Hepatocyte (in vitro differentiated cells): ENCODE measurements at regions not wholly inside any gene's neighbourhood (a gene's known extent, or its start where the extent isn't known, plus 50 kb on each side); places are given as distances from the start of the nearest gene placed in this dataset.

Source experiments
- DNase-seq: peaks from one replicate; pipeline ENCODE4 v3.0.0-alpha.2; 2016; ENCODE audit warnings: low spot score
- H2AFZ ChIP-seq: fragments of 200-600 bp; sonication (generic); 2 replicates; pipeline ENCODE4 v1.6.0; 2016; ENCODE audit warnings: antibody characterized with exemption, mild to moderate bottlenecking
- H3K27ac ChIP-seq: fragments of 200-600 bp; sonication (generic); 2 replicates; pipeline ENCODE4 v1.5.1; 2016; ENCODE audit warnings: mild to moderate bottlenecking
- H3K27me3 ChIP-seq: fragments of 200-600 bp; sonication (generic); 2 replicates; pipeline ENCODE4 v1.6.1; 2016
- H3K36me3 ChIP-seq: fragments of 200-600 bp; sonication (generic); replicated peaks from 2 replicates; pipeline ENCODE4 v1.5.1; 2016; ENCODE audit warnings: low read depth; ENCODE audit not compliant: insufficient read depth
- H3K4me1 ChIP-seq: fragments of 200-600 bp; sonication (generic); 2 replicates; pipeline ENCODE4 v1.5.1; 2016; ENCODE audit warnings: mild to moderate bottlenecking, moderate library complexity; ENCODE audit not compliant: insufficient read depth
- H3K4me2 ChIP-seq: fragments of 200-600 bp; sonication (generic); 2 replicates; pipeline ENCODE4 v1.6.0; 2016
- H3K4me3 ChIP-seq: fragments of 200-600 bp; sonication (generic); 2 replicates; pipeline ENCODE4 v1.5.1; 2016; ENCODE audit warnings: mild to moderate bottlenecking
- H3K79me2 ChIP-seq: fragments of 200-600 bp; sonication (generic); 2 replicates; pipeline ENCODE4 v1.6.0; 2017; ENCODE audit warnings: mild to moderate bottlenecking
- H3K9me2 ChIP-seq: fragments of 200-600 bp; sonication (generic); replicated peaks from 2 replicates; pipeline ENCODE4 v1.6.0; 2017; ENCODE audit warnings: mild to moderate bottlenecking; ENCODE audit not compliant: insufficient read depth
- H3K9me3 ChIP-seq: fragments of 200-600 bp; sonication (generic); 2 replicates; pipeline ENCODE4 v1.5.1; 2016; ENCODE audit warnings: low read depth, mild to moderate bottlenecking
- H4K20me1 ChIP-seq: fragments of 200-600 bp; sonication (generic); 2 replicates; pipeline ENCODE4 v1.6.0; 2016; ENCODE audit warnings: mild to moderate bottlenecking; ENCODE audit not compliant: insufficient read depth, poor library complexity, severe bottlenecking
- CTCF ChIP-seq: fragments of 200-600 bp; sonication (generic); IDR thresholded peaks from 2 replicates; pipeline ENCODE4 v1.5.1; 2016; ENCODE audit warnings: antibody characterized with exemption, mild to moderate bottlenecking; ENCODE audit not compliant: poor library complexity
- EZH2 ChIP-seq: fragments of 200-600 bp; sonication (generic); IDR thresholded peaks from 2 replicates; pipeline ENCODE4 v1.6.1; 2016; ENCODE audit warnings: antibody characterized with exemption, mild to moderate bottlenecking, borderline replicate concordance
- EZH2phosphoT487 ChIP-seq: fragments of 200-600 bp; sonication (generic); IDR thresholded peaks from one replicate; pipeline ENCODE4 v1.6.1; 2018; ENCODE audit warnings: antibody characterized with exemption, mild to moderate bottlenecking, low read depth, moderate library complexity; ENCODE audit not compliant: unreplicated experiment, severe bottlenecking
- WGBS: methylation state at CpG from one replicate; pipeline ENCODE4 v1.1.6; 2016; ENCODE audit warnings: low lambda C conversion rate; ENCODE audit errors: missing lambda C conversion rate; 5-methylcytosine and 5-hydroxymethylcytosine counted together

- Histone ChIP-seq H3K27me3 (no peaks in the 10 kb centered on the region), H2AFZ (no peak overlapping the region), H3K9me3 (no peaks in the 10 kb centered on the region), H3K4me3 (no peak overlapping the region), H3K4me1 (no peaks in the 10 kb centered on the region), H3K36me3 (no peaks in the 10 kb centered on the region), H3K9me2 (no peaks in the 10 kb centered on the region), H3K79me2 (no peaks in the 10 kb centered on the region), H4K20me1 (no peaks in the 10 kb centered on the region), H3K27ac (no peak overlapping the region), H3K4me2 (no peak overlapping the region)
- DNase-seq, result no peak
- WGBS, result 92% methylated on average over 2 of the region's 2 CpGs
- no peak for TF ChIP-seq CTCF
- TF ChIP-seq EZH2, result no peak
Measured at GRCh38 chr15:46034755-46035154, 399.9 kb downstream of the SQOR start.

- H3K4me3 ChIP-seq, result no peak overlapping the region
- no peak for DNase-seq
- H3K4me2 ChIP-seq, result no peak overlapping the region
- no peaks in the 10 kb centered on the region for H4K20me1 ChIP-seq
- TF ChIP-seq EZH2phosphoT487 (no peak), CTCF (no peak), EZH2 (no peak)
- 71% methylated on average over 4 of the region's 4 CpGs for WGBS
- H3K27ac ChIP-seq, result no peak overlapping the region
- no peaks in the 10 kb centered on the region for H3K9me3 ChIP-seq
- no peaks in the 10 kb centered on the region for H3K36me3 ChIP-seq
- no peaks in the 10 kb centered on the region for H3K9me2 ChIP-seq
- H3K4me1 ChIP-seq, result no peaks in the 10 kb centered on the region
- no peaks in the 10 kb centered on the region for H3K27me3 ChIP-seq
- no peak overlapping the region for H2AFZ ChIP-seq
- H3K79me2 ChIP-seq, result no peaks in the 10 kb centered on the region
Measured at GRCh38 chr15:46039703-46040102, 404.9 kb downstream of the SQOR start.

- no peaks in the 10 kb centered on the region for H4K20me1 ChIP-seq
- no peaks in the 10 kb centered on the region for H3K36me3 ChIP-seq
- 84% methylated on average over 5 of the region's 5 CpGs for whole genome bisulfite sequencing
- H3K4me1 ChIP-seq, result no peaks in the 10 kb centered on the region
- H3K9me2 ChIP-seq, result no peaks in the 10 kb centered on the region
- no peak overlapping the region for H2AFZ ChIP-seq
- H3K9me3 ChIP-seq, result no peaks in the 10 kb centered on the region
- no peak overlapping the region for H3K4me2 ChIP-seq
- no peak overlapping the region for H3K4me3 ChIP-seq
- H3K27ac ChIP-seq, result no peak overlapping the region
- no peak for DNase-seq
- TF ChIP-seq CTCF, result no peak
- TF ChIP-seq EZH2phosphoT487, result no peak
- no peak for TF ChIP-seq EZH2
- H3K79me2 ChIP-seq, result no peaks in the 10 kb centered on the region
- no peaks in the 10 kb centered on the region for H3K27me3 ChIP-seq
Measured at GRCh38 chr15:46041905-46042304, 407.1 kb downstream of the SQOR start.
